Inflammatory macrophage treated with lipopolysaccharide for 4 hours (primary cell): ENCODE measurements at regions not wholly inside any gene's neighbourhood (a gene's known extent, or its start where the extent isn't known, plus 50 kb on each side); places are given as distances from the start of the nearest gene placed in this dataset.
A peak's percentile ranks its signal among the peaks of the same experiment; 100 is the strongest.
"Not testable (repeated sequence)": the region's sequence is repeated elsewhere in the genome, so short reads cannot be mapped to it uniquely, and the experiment has no call there.

Experiments used
- DNase-seq: peaks from one replicate; pipeline ENCODE4 v3.0.0-alpha.2; 2020

GRCh38 chr7:104956753-104957450 lies 57.1 kb upstream of the KMT2E start:
- DNase-seq, result peak; percentile 85

GRCh38 chr7:104958371-104958865 lies 55.6 kb upstream of the KMT2E start:
- no peak for DNase-seq

GRCh38 chr7:104959483-104959882 lies 54.5 kb upstream of the KMT2E start:
- not testable (repeated sequence) for DNase-seq

GRCh38 chr7:104960741-104961448 lies 53.1 kb upstream of the KMT2E start:
- peak; percentile 95 for DNase-seq

GRCh38 chr7:104961821-104962220 lies 52.2 kb upstream of the KMT2E start:
- DNase-seq, result peak; percentile 56

GRCh38 chr7:104962781-104963180 lies 51.2 kb upstream of the KMT2E start:
- DNase-seq, result no peak

- no peak for DNase-seq
These were observed 50.5 kb upstream of the KMT2E start for GRCh38 chr7:104963378-104963990.

GRCh38 chr7:104963991-104964385 lies 50.0 kb upstream of the KMT2E start:
- no peak for DNase-seq
